IMR-90 (cell line): ENCODE measurements at regions not wholly inside any gene's neighbourhood (a gene's known extent, or its start where the extent isn't known, plus 50 kb on each side); places are given as distances from the start of the nearest gene placed in this dataset.

Experiments
- ATAC-seq: fragments of 200-7000 bp; cut with Tn5 transposase; 2 replicates; pipeline ENCODE4 v1.9.1; 2020; ENCODE audit warnings: low read depth, mild to moderate bottlenecking, moderate library complexity
- BruUV-seq: library from RNA; stranded (reverse); fragments of 400-500 nt; replicated peaks from 2 replicates; lab custom pipeline; 2021; lab: Mats Ljungman, UMichigan
- CTCF ChIA-PET: fragments of 300-600 bp; formaldehyde crosslinking; extraction: SDS; loops from one replicate; lab custom pipeline; 2021; ENCODE audit warnings: antibody characterized with exemption; lab: Yijun Ruan, JAX
- POLR2A ChIA-PET: fragments of 300-600 bp; sonication (Branson Sonifier 250); formaldehyde crosslinking; loops from one replicate; lab custom pipeline; 2022; ENCODE audit warnings: antibody characterized with exemption; ENCODE audit not compliant: unreplicated experiment; lab: Charles Lee
- DNase-seq: peaks from one replicate; pipeline ENCODE4 v3.0.0; 2013
- H2AFZ ChIP-seq: replicated peaks from 2 replicates; pipeline ENCODE3; 2013; ENCODE audit warnings: low read length, mild to moderate bottlenecking; ENCODE audit not compliant: poor library complexity
- H2AK5ac ChIP-seq: 2 replicates; pipeline ENCODE4 v1.6.1; 2013; ENCODE audit warnings: low read depth, low read length, inconsistent platforms
- H2AK9ac ChIP-seq: replicated peaks from 2 replicates; pipeline ENCODE3; 2013; ENCODE audit warnings: mild to moderate bottlenecking, low read depth, low read length, moderate library complexity; ENCODE audit not compliant: poor library complexity
- H2BK120ac ChIP-seq: 2 replicates; pipeline ENCODE4 v1.6.1; 2013; ENCODE audit warnings: low read depth, low read length, inconsistent platforms
- H2BK15ac ChIP-seq: 3 replicates; pipeline ENCODE4 v1.6.1; 2013; ENCODE audit warnings: low read depth, low read length, inconsistent platforms
- H2BK20ac ChIP-seq: 2 replicates; pipeline ENCODE4 v1.6.1; 2013; ENCODE audit warnings: low read depth, mild to moderate bottlenecking, inconsistent platforms, low read length, moderate library complexity
- H2BK5ac ChIP-seq: 2 replicates; pipeline ENCODE4 v1.6.1; 2013; ENCODE audit warnings: mild to moderate bottlenecking, low read depth, low read length, inconsistent platforms; ENCODE audit not compliant: poor library complexity, severe bottlenecking
- H3K14ac ChIP-seq: replicated peaks from 2 replicates; pipeline ENCODE4 v1.6.1; 2013; ENCODE audit warnings: low read depth, low read length, inconsistent platforms
- H3K18ac ChIP-seq: 2 replicates; pipeline ENCODE4 v1.6.1; 2013; ENCODE audit warnings: low read depth, low read length, control low read depth
- H3K23ac ChIP-seq: 2 replicates; pipeline ENCODE4 v1.6.1; 2013; ENCODE audit warnings: low read depth, low read length, inconsistent platforms
- H3K27ac ChIP-seq: 2 replicates; pipeline ENCODE4 v1.5.1; 2013; ENCODE audit warnings: mild to moderate bottlenecking, control low read depth, low read length; ENCODE audit not compliant: insufficient read depth
- H3K27me3 ChIP-seq: 2 replicates; pipeline ENCODE4 v1.6.1; 2013; ENCODE audit warnings: low read length; ENCODE audit not compliant: control insufficient read depth, insufficient read depth
- H3K36me3 ChIP-seq: 2 replicates; pipeline ENCODE4 v1.6.1; 2013; ENCODE audit warnings: low read length, mixed read lengths; ENCODE audit not compliant: control insufficient read depth, insufficient read depth
- H3K4ac ChIP-seq: 2 replicates; pipeline ENCODE4 v1.6.1; 2013; ENCODE audit warnings: low read depth, low read length, inconsistent platforms
- H3K4me1 ChIP-seq: 2 replicates; pipeline ENCODE4 v1.6.1; 2013; ENCODE audit warnings: low read length, mixed read lengths; ENCODE audit not compliant: control insufficient read depth, insufficient read depth
- H3K4me2 ChIP-seq: 2 replicates; pipeline ENCODE4 v1.6.1; 2013; ENCODE audit warnings: low read depth, mild to moderate bottlenecking, control low read depth, low read length, moderate library complexity
- H3K4me3 ChIP-seq: 2 replicates; pipeline ENCODE4 v1.5.1; 2013; ENCODE audit warnings: low read depth, mild to moderate bottlenecking, control low read depth, low read length, moderate library complexity; ENCODE audit not compliant: insufficient read depth
- H3K56ac ChIP-seq: 2 replicates; pipeline ENCODE4 v1.6.1; 2013; ENCODE audit warnings: low read length, inconsistent platforms; ENCODE audit not compliant: insufficient read depth; ENCODE audit errors: extremely low read depth
- H3K79me1 ChIP-seq, 2 experiments: 2 replicates each; pipeline ENCODE4 v1.6.1; 2013; ENCODE audit warnings: low read length in 2 of 2, inconsistent platforms in 1 of 2, low read depth in 1 of 2
- H3K9ac ChIP-seq: 2 replicates; pipeline ENCODE4 v1.6.1; 2013; ENCODE audit warnings: low read depth, low read length, control low read depth
- H3K9me1 ChIP-seq: 2 replicates; pipeline ENCODE4 v1.6.1; 2013; ENCODE audit warnings: low read length, inconsistent platforms; ENCODE audit not compliant: insufficient read depth
- H3K9me3 ChIP-seq: 2 replicates; pipeline ENCODE4 v1.6.1; 2013; ENCODE audit warnings: low read length; ENCODE audit not compliant: control insufficient read depth, insufficient read depth
- H4K20me1 ChIP-seq: 2 replicates; pipeline ENCODE4 v1.6.1; 2013; ENCODE audit warnings: low read length, inconsistent platforms; ENCODE audit not compliant: insufficient read depth
- H4K5ac ChIP-seq: 2 replicates; pipeline ENCODE4 v1.6.1; 2013; ENCODE audit warnings: mild to moderate bottlenecking, low read depth, low read length, control low read depth
- H4K8ac ChIP-seq, 2 experiments: 2 replicates each; pipeline ENCODE4 v1.6.1; 2013; ENCODE audit warnings: low read depth in 2 of 2, low read length in 2 of 2, control low read depth in 1 of 2, inconsistent platforms in 1 of 2
- H4K91ac ChIP-seq: 2 replicates; pipeline ENCODE4 v1.6.1; 2013; ENCODE audit warnings: low read depth, low read length, inconsistent platforms; ENCODE audit not compliant: insufficient read depth
- BHLHE40 ChIP-seq: fragments of 150-350 bp; IDR thresholded peaks from 2 replicates; pipeline ENCODE4 v1.6.1; 2016; ENCODE audit warnings: mild to moderate bottlenecking, low read depth, low read length
- CTCF ChIP-seq: conservative IDR thresholded peaks from 2 replicates; pipeline ENCODE4 v1.5.1; 2012; ENCODE audit warnings: mild to moderate bottlenecking, low read depth, low read length, improper control_type of control experiment
- FOS ChIP-seq: fragments of 150-350 bp; IDR thresholded peaks from 2 replicates; pipeline ENCODE4 v1.6.1; 2016; ENCODE audit warnings: low read depth, low read length
- MAFK ChIP-seq: IDR thresholded peaks from 2 replicates; pipeline ENCODE4 v1.6.1; 2012; ENCODE audit warnings: low read depth, low read length, improper control_type of control experiment
- RFX5 ChIP-seq: IDR thresholded peaks from 2 replicates; pipeline ENCODE4 v1.8.0; 2012; ENCODE audit warnings: low read depth, mild to moderate bottlenecking, low read length, moderate library complexity
- WGBS, 2 experiments: methylation state at CpG; one replicate each; pipeline versions ENCODE4 v1.1.5 to v1.1.7; 2013; ENCODE audit warnings: missing lambda C conversion rate in 2 of 2; ENCODE audit not compliant: insufficient read length in 1 of 2; ENCODE audit errors: extremely low coverage in 2 of 2; 5-methylcytosine and 5-hydroxymethylcytosine counted together
- dilution Hi-C: fragments of 300-500 bp; cut with HindIII; formaldehyde crosslinking; loops from one replicate; pipeline ENCODE4 v1.14.3; 2018; ENCODE audit warnings: low sequenced_read_pairs; ENCODE audit not compliant: unreplicated experiment
- in situ Hi-C: fragments of 300-500 bp; cut with MboI; formaldehyde crosslinking; loops from 3 replicates; pipeline ENCODE4 v1.14.3; 2019; ENCODE audit warnings: low sequenced_read_pairs, inconsistent platforms, mixed read lengths
- intact Hi-C: fragments of 100-400 bp; cut with micrococcal nuclease; formaldehyde crosslinking; loops from 2 replicates; pipeline ENCODE4 v1.10.0; 2022

GRCh38 chr14:100671906-100672305, 54.8 kb upstream of the DLK1 start:
- in situ Hi-C loops (no loop called here), intact Hi-C loops (no loop called here), dilution Hi-C loops (no loop called here)
- CTCF ChIA-PET: no interaction called here
- no peak overlapping the region for H3K27ac ChIP-seq
- H2AFZ ChIP-seq: no peak overlapping the region
- peaks cover 5% of the 10 kb centered on the region for H3K9me3 ChIP-seq
- no peak overlapping the region for H3K23ac ChIP-seq
- H3K27me3 ChIP-seq: peaks cover 60% of the 10 kb centered on the region
- H2BK15ac ChIP-seq: no peak overlapping the region
- H2BK120ac ChIP-seq: no peak overlapping the region
- H3K4ac ChIP-seq: no peak overlapping the region
- 100% methylated on average over 1 of the region's 5 CpGs; no CpG with 5 or more reads in 1 of the 2 experiments for WGBS, 2 experiments
- POLR2A ChIA-PET: no interaction called here
- H3K18ac ChIP-seq: no peak overlapping the region
- H3K9me1 ChIP-seq: no peaks in the 10 kb centered on the region
- H2BK5ac ChIP-seq: no peak overlapping the region
- H3K4me2 ChIP-seq: no peak overlapping the region
- peaks cover 3% of the 10 kb centered on the region; the same call in 1 of the 2 replicates for H3K4me1 ChIP-seq
- no peak overlapping the region for H3K9ac ChIP-seq
- H2BK20ac ChIP-seq: no peak overlapping the region
- H4K20me1 ChIP-seq: no peaks in the 10 kb centered on the region
- no peak overlapping the region for H4K8ac ChIP-seq
- H4K91ac ChIP-seq: no peak overlapping the region
- no peak for ATAC-seq
- H3K79me1 ChIP-seq: no peaks in the 10 kb centered on the region
- H2AK9ac ChIP-seq: no peak overlapping the region
- no peak for DNase-seq
- no peak overlapping the region for H3K4me3 ChIP-seq
- H2AK5ac ChIP-seq: no peak overlapping the region
- no peak overlapping the region for H4K5ac ChIP-seq
- no peaks in the 10 kb centered on the region for H3K36me3 ChIP-seq
- BruUV-seq: no TSS peak
- no peak overlapping the region for H3K14ac ChIP-seq
- H3K56ac ChIP-seq: no peak overlapping the region
- no peak for TF ChIP-seq MAFK
- no peak for TF ChIP-seq RFX5
- no peak for TF ChIP-seq FOS
- no peak for TF ChIP-seq CTCF
- no peak for TF ChIP-seq BHLHE40
